ENCODE measurements at regions not wholly inside any gene's neighbourhood (a gene's known extent, or its start where the extent isn't known, plus 50 kb on each side); places are given as distances from the start of the nearest gene placed in this dataset.

GRCh38 chr9:103245369-103245768, 250.2 kb downstream of the CYLC2 start:
- no peak for TF ChIP-seq TAF1 (IDR thresholded peaks at IDR 0.05; ENCODE audit: low read depth)
- TF ChIP-seq YY1 (IDR thresholded peaks at IDR 0.05; ENCODE audit: low read depth), result no peak
- no peak for TF ChIP-seq EP300 (IDR thresholded peaks at IDR 0.05; ENCODE audit: borderline replicate concordance)
- TF ChIP-seq MAX (IDR thresholded peaks at IDR 0.05), result no peak
- no peak for TF ChIP-seq ZBTB7A (IDR thresholded peaks at IDR 0.05; ENCODE audit: low read depth)
- TF ChIP-seq RAD21 (IDR thresholded peaks at IDR 0.05; ENCODE audit: low read depth), result no peak
- TF ChIP-seq FOXM1 (IDR thresholded peaks at IDR 0.05; ENCODE audit: borderline replicate concordance, low read depth), result no peak
- TF ChIP-seq USF1 (IDR thresholded peaks at IDR 0.05), result no peak
- no peak for TF ChIP-seq TCF12 (IDR thresholded peaks at IDR 0.05; ENCODE audit: low read depth)
